22Rv1 (cell line): ENCODE measurements at regions not wholly inside any gene's neighbourhood (a gene's known extent, or its start where the extent isn't known, plus 50 kb on each side); places are given as distances from the start of the nearest gene placed in this dataset.
"Not testable (repeated sequence)": the region's sequence is repeated elsewhere in the genome, so short reads cannot be mapped to it uniquely, and the experiment has no call there.

Experiments used
- H3K27ac ChIP-seq: fragments of 450-650 bp; 2 replicates; pipeline ENCODE4 v1.5.1; 2017
- CTCF ChIP-seq: fragments of 450-650 bp; IDR thresholded peaks from 2 replicates; pipeline ENCODE4 v1.5.1; 2017; ENCODE audit warnings: mild to moderate bottlenecking
- ZFX ChIP-seq: fragments of 450-650 bp; IDR thresholded peaks from 2 replicates; pipeline ENCODE4 v1.6.1; 2017; ENCODE audit warnings: antibody characterized with exemption, borderline replicate concordance

GRCh38 chr1:234785471-234785919 is 175.5 kb upstream of the IRF2BP2 start:
- H3K27ac ChIP-seq, result not testable (repeated sequence)

- not testable (repeated sequence) for H3K27ac ChIP-seq
Observed at GRCh38 chr1:234784108-234784507, 174.1 kb upstream of the IRF2BP2 start.

- no peak overlapping the region for H3K27ac ChIP-seq
Observed at GRCh38 chr1:234782791-234783190, 172.8 kb upstream of the IRF2BP2 start.

GRCh38 chr1:234782105-234782751 is 172.2 kb upstream of the IRF2BP2 start:
- H3K27ac ChIP-seq, result no peak overlapping the region
- no peak for TF ChIP-seq CTCF
- no peak for TF ChIP-seq ZFX

More at GRCh38 chr1:234782791-234783190, 172.8 kb upstream of the IRF2BP2 start:
- no peak for TF ChIP-seq CTCF
- TF ChIP-seq ZFX, result no peak

- TF ChIP-seq CTCF, result peak; percentile 29; the same call in 1 of the 2 replicates
- TF ChIP-seq ZFX, result no peak
Observed at GRCh38 chr1:234781241-234782065, 171.5 kb upstream of the IRF2BP2 start.

GRCh38 chr1:234780531-234781162 is 170.7 kb upstream of the IRF2BP2 start:
- TF ChIP-seq CTCF, result no peak
- no peak for TF ChIP-seq ZFX
- H3K27ac ChIP-seq, result no peak overlapping the region

More at GRCh38 chr1:234781241-234782065, 171.5 kb upstream of the IRF2BP2 start:
- no peak overlapping the region for H3K27ac ChIP-seq

GRCh38 chr1:234780112-234780511 is 170.1 kb upstream of the IRF2BP2 start:
- H3K27ac ChIP-seq, result no peak overlapping the region

GRCh38 chr1:234779600-234779999 is 169.6 kb upstream of the IRF2BP2 start:
- H3K27ac ChIP-seq, result not testable (repeated sequence)

More at GRCh38 chr1:234780112-234780511, 170.1 kb upstream of the IRF2BP2 start:
- no peak for TF ChIP-seq CTCF
- no peak for TF ChIP-seq ZFX
